ENCODE measurements at regions not wholly inside any gene's neighbourhood (a gene's known extent, or its start where the extent isn't known, plus 50 kb on each side); places are given as distances from the start of the nearest gene placed in this dataset.

- no peak for DNase-seq
Observed at GRCh38 chr13:85278851-85279250, 520.4 kb downstream of the SLITRK6 start.

- no peak for DNase-seq
Observed at GRCh38 chr13:85277748-85278147, 521.5 kb downstream of the SLITRK6 start.

GRCh38 chr13:85266771-85267170, 532.4 kb downstream of the SLITRK6 start:
- DNase-seq = no peak

- DNase-seq = no peak
Observed at GRCh38 chr13:85266331-85266730, 532.9 kb downstream of the SLITRK6 start.

GRCh38 chr13:85265296-85265695, 533.9 kb downstream of the SLITRK6 start:
- no peak for DNase-seq

- no peak for DNase-seq
Observed at GRCh38 chr13:85262499-85262898, 536.7 kb downstream of the SLITRK6 start.

GRCh38 chr13:85261757-85262346, 537.4 kb downstream of the SLITRK6 start:
- DNase-seq = no peak

- no peak for DNase-seq
Observed at GRCh38 chr13:85260896-85261295, 538.3 kb downstream of the SLITRK6 start.

- DNase-seq = no peak
Observed at GRCh38 chr13:85255978-85256377, 543.2 kb downstream of the SLITRK6 start.

GRCh38 chr13:85254641-85255040, 544.6 kb downstream of the SLITRK6 start:
- DNase-seq = no peak

- DNase-seq = no peak
Observed at GRCh38 chr13:85249151-85249550, 550.1 kb downstream of the SLITRK6 start.

GRCh38 chr13:85247780-85248179, 551.4 kb downstream of the SLITRK6 start:
- DNase-seq = no peak

GRCh38 chr13:85243831-85244230, 555.4 kb downstream of the SLITRK6 start:
- DNase-seq = no peak

GRCh38 chr13:85241060-85241459, 558.2 kb downstream of the SLITRK6 start:
- no peak for DNase-seq

- no peak for DNase-seq
Observed at GRCh38 chr13:85236413-85236812, 562.8 kb downstream of the SLITRK6 start.

- DNase-seq = no peak
Observed at GRCh38 chr13:85230691-85231093, 568.5 kb downstream of the SLITRK6 start.

- no peak for DNase-seq
Observed at GRCh38 chr13:85228692-85229091, 570.5 kb downstream of the SLITRK6 start.

GRCh38 chr13:85223883-85224656, 575.1 kb downstream of the SLITRK6 start:
- no peak for DNase-seq

- DNase-seq = no peak
Observed at GRCh38 chr13:85216576-85216975, 582.6 kb downstream of the SLITRK6 start.

GRCh38 chr13:85212692-85213091, 586.5 kb downstream of the SLITRK6 start:
- DNase-seq = no peak

- DNase-seq = no peak
Observed at GRCh38 chr13:85204668-85205344, 594.4 kb downstream of the SLITRK6 start.

- DNase-seq = no peak
Observed at GRCh38 chr13:85197431-85197830, 601.8 kb downstream of the SLITRK6 start.

GRCh38 chr13:85194482-85194881, 604.7 kb downstream of the SLITRK6 start:
- DNase-seq = no peak
